H9 (cell line): ENCODE measurements at regions not wholly inside any gene's neighbourhood (a gene's known extent, or its start where the extent isn't known, plus 50 kb on each side); places are given as distances from the start of the nearest gene placed in this dataset.

Experiments
- DNase-seq: peaks from one replicate; pipeline ENCODE4 v3.0.0-alpha.2; 2017
- H2AFZ ChIP-seq: one replicate; pipeline ENCODE4 v1.6.1; 2013; ENCODE audit warnings: mild to moderate bottlenecking, low read length, control low read depth, moderate library complexity
- H2AK5ac ChIP-seq: 2 replicates; pipeline ENCODE4 v1.6.1; 2013; ENCODE audit warnings: low read length, control low read depth, mixed read lengths; ENCODE audit not compliant: insufficient read length
- H2BK120ac ChIP-seq: one replicate; pipeline ENCODE4 v1.6.1; 2013; ENCODE audit warnings: low read depth, mild to moderate bottlenecking, low read length, control low read depth, inconsistent platforms; ENCODE audit not compliant: poor library complexity, severe bottlenecking
- H2BK12ac ChIP-seq: 2 replicates; pipeline ENCODE4 v1.6.1; 2013; ENCODE audit warnings: low read length, control low read depth, mixed read lengths, low read depth; ENCODE audit not compliant: insufficient read length
- H2BK15ac ChIP-seq: 2 replicates; pipeline ENCODE4 v1.6.1; 2013; ENCODE audit warnings: low read depth, low read length, control low read depth
- H2BK20ac ChIP-seq: one replicate; pipeline ENCODE4 v1.6.1; 2013; ENCODE audit warnings: low read depth, mild to moderate bottlenecking, low read length, control low read depth, inconsistent platforms; ENCODE audit not compliant: poor library complexity, severe bottlenecking
- H2BK5ac ChIP-seq: 2 replicates; pipeline ENCODE4 v1.6.1; 2013; ENCODE audit warnings: low read length, control low read depth, mixed read lengths; ENCODE audit not compliant: insufficient read length
- H3K14ac ChIP-seq: 2 replicates; pipeline ENCODE4 v1.6.1; 2013; ENCODE audit warnings: low read length, control low read depth; ENCODE audit not compliant: insufficient read depth
- H3K18ac ChIP-seq: 2 replicates; pipeline ENCODE4 v1.6.1; 2013; ENCODE audit warnings: low read depth, mild to moderate bottlenecking, mixed read lengths, low read length, control low read depth; ENCODE audit not compliant: insufficient read length
- H3K23ac ChIP-seq: 2 replicates; pipeline ENCODE4 v1.6.1; 2013; ENCODE audit warnings: low read length, control low read depth, mixed read lengths, low read depth; ENCODE audit not compliant: insufficient read length
- H3K23me2 ChIP-seq: 2 replicates; pipeline ENCODE4 v1.6.1; 2013; ENCODE audit warnings: low read depth, mild to moderate bottlenecking, mixed read lengths, low read length, control low read depth; ENCODE audit not compliant: insufficient read length, poor library complexity, severe bottlenecking
- H3K27ac ChIP-seq: 2 replicates; pipeline ENCODE4 v1.5.1; 2013; ENCODE audit warnings: low read length, control low read depth, mixed read lengths, low read depth; ENCODE audit not compliant: insufficient read length
- H3K27me3 ChIP-seq: 2 replicates; pipeline ENCODE4 v1.6.1; 2013; ENCODE audit warnings: low read length, control low read depth, inconsistent platforms; ENCODE audit not compliant: insufficient read depth
- H3K4ac ChIP-seq: 2 replicates; pipeline ENCODE4 v1.6.1; 2013; ENCODE audit warnings: low read depth, mild to moderate bottlenecking, control low read depth, inconsistent platforms, low read length, moderate library complexity
- H3K4me1 ChIP-seq: 2 replicates; pipeline ENCODE4 v1.6.1; 2013; ENCODE audit warnings: low read length, control low read depth, inconsistent platforms; ENCODE audit not compliant: insufficient read depth
- H3K4me2 ChIP-seq: 2 replicates; pipeline ENCODE4 v1.6.1; 2013; ENCODE audit warnings: low read length, control low read depth, mixed read lengths; ENCODE audit not compliant: insufficient read length, insufficient read depth
- H3K56ac ChIP-seq: 2 replicates; pipeline ENCODE4 v1.6.1; 2013; ENCODE audit warnings: low read depth, mild to moderate bottlenecking, mixed read lengths, low read length, control low read depth; ENCODE audit not compliant: insufficient read length
- H3K79me1 ChIP-seq: 2 replicates; pipeline ENCODE4 v1.6.1; 2013; ENCODE audit warnings: low read depth, mild to moderate bottlenecking, moderate library complexity, low read length, control low read depth, inconsistent platforms; ENCODE audit not compliant: insufficient read depth, poor library complexity, severe bottlenecking
- H3K79me2 ChIP-seq: 2 replicates; pipeline ENCODE4 v1.6.1; 2013; ENCODE audit warnings: low read length, control low read depth, inconsistent platforms; ENCODE audit not compliant: insufficient read depth
- H3K9ac ChIP-seq: 2 replicates; pipeline ENCODE4 v1.6.1; 2013; ENCODE audit warnings: low read length, control low read depth, mixed read lengths; ENCODE audit not compliant: insufficient read length; ENCODE audit errors: extremely low read depth
- H3K9me3 ChIP-seq: one replicate; pipeline ENCODE4 v1.6.1; 2013; ENCODE audit warnings: low read depth, low read length, inconsistent platforms; ENCODE audit not compliant: control insufficient read depth
- H3T11ph ChIP-seq: one replicate; pipeline ENCODE4 v1.6.1; 2013; ENCODE audit warnings: mild to moderate bottlenecking, low read length, control low read depth, inconsistent platforms
- H4K20me1 ChIP-seq: one replicate; pipeline ENCODE4 v1.6.1; 2013; ENCODE audit not compliant: control insufficient read depth, insufficient read length, insufficient read depth
- H4K5ac ChIP-seq: 2 replicates; pipeline ENCODE4 v1.6.1; 2013; ENCODE audit warnings: low read depth, mild to moderate bottlenecking, mixed read lengths, low read length, control low read depth; ENCODE audit not compliant: insufficient read length
- H4K8ac ChIP-seq: replicated peaks from 2 replicates; pipeline ENCODE4 v1.6.1; 2013; ENCODE audit warnings: low read length, control low read depth, mixed read lengths, low read depth; ENCODE audit not compliant: insufficient read length
- H4K91ac ChIP-seq: 2 replicates; pipeline ENCODE4 v1.6.1; 2013; ENCODE audit warnings: low read depth, mild to moderate bottlenecking, moderate library complexity, mixed read lengths, low read length, control low read depth; ENCODE audit not compliant: insufficient read length
- H3K27ac Mint-ChIP-seq, 3 experiments: 2 replicates in 2 of 3; 3 replicates in 1 of 3; pipeline ENCODE4 v1.8.0; 2020 to 2021; ENCODE audit warnings: mixed read lengths in 3 of 3, mild to moderate bottlenecking in 1 of 3, moderate library complexity in 1 of 3
- H3K27me3 Mint-ChIP-seq: 2 replicates; pipeline ENCODE4 v1.8.0; 2021; ENCODE audit warnings: low read depth, mild to moderate bottlenecking, moderate library complexity, mixed read lengths
- H3K36me3 Mint-ChIP-seq, 3 experiments: 2 replicates in 2 of 3; 3 replicates in 1 of 3; pipeline ENCODE4 v1.8.0; 2020 to 2021; ENCODE audit warnings: low read depth in 3 of 3, mixed read lengths in 3 of 3; ENCODE audit not compliant: insufficient read depth in 1 of 3
- H3K4me1 Mint-ChIP-seq, 2 experiments: 2 replicates each; pipeline ENCODE4 v1.8.0; 2020; ENCODE audit warnings: mixed read lengths in 2 of 2
- H3K4me3 Mint-ChIP-seq, 2 experiments: 2 replicates in 1 of 2; 3 replicates in 1 of 2; pipeline ENCODE4 v1.8.0; 2020 to 2021; ENCODE audit warnings: mild to moderate bottlenecking in 2 of 2, mixed read lengths in 2 of 2, moderate library complexity in 1 of 2
- H3K9me3 Mint-ChIP-seq, 2 experiments: 2 replicates in 1 of 2; 3 replicates in 1 of 2; pipeline ENCODE4 v1.8.0; 2020; ENCODE audit warnings: mild to moderate bottlenecking in 2 of 2, mixed read lengths in 2 of 2, moderate library complexity in 1 of 2
- CTCF ChIP-seq: fragments of 200-600 bp; sonication (generic); conservative IDR thresholded peaks from 3 replicates; pipeline ENCODE4 v1.8.0; 2021; ENCODE audit warnings: antibody characterized with exemption, mild to moderate bottlenecking
- WGBS: extraction: QIAGEN DNeasy Blood & Tissue Kit; methylation state at CpG from one replicate; pipeline ENCODE4 v1.1.7; 2013; ENCODE audit warnings: missing lambda C conversion rate, low lambda C conversion rate, mixed read lengths; ENCODE audit not compliant: insufficient read length; ENCODE audit errors: extremely low coverage; 5-methylcytosine and 5-hydroxymethylcytosine counted together

- WGBS: no CpG with 5 or more reads among the region's 7 CpGs
- Histone ChIP-seq H3K27ac (no peak overlapping the region), H2BK20ac (no peak overlapping the region), H3K4me1 (no peaks in the 10 kb centered on the region), H3K79me1 (no peaks in the 10 kb centered on the region), H4K5ac (no peak overlapping the region), H2BK12ac (no peak overlapping the region), H3K9ac (no peak overlapping the region), H3K79me2 (no peaks in the 10 kb centered on the region), H4K8ac (no peak overlapping the region), H3K14ac (no peak overlapping the region), H2AFZ (no peak overlapping the region), H2BK5ac (no peak overlapping the region), H4K91ac (no peak overlapping the region), H3K23me2 (no peaks in the 10 kb centered on the region), H3K4me2 (no peak overlapping the region), H3K27me3 (no peaks in the 10 kb centered on the region), H3K9me3 (no peaks in the 10 kb centered on the region), H2BK15ac (no peak overlapping the region), H3K23ac (no peak overlapping the region), H3K4ac (no peak overlapping the region), H2AK5ac (no peak overlapping the region), H4K20me1 (no peaks in the 10 kb centered on the region), H2BK120ac (no peak overlapping the region), H3T11ph (no peak overlapping the region), H3K56ac (no peak overlapping the region), H3K18ac (no peak overlapping the region)
- H3K9me3 Mint-ChIP-seq: peaks cover 0 to 2% of the 10 kb centered on the region in 2 experiments; a peak in 2 of 5 replicates
- peaks cover 20% of the 10 kb centered on the region for H3K27me3 Mint-ChIP-seq
- no peak for DNase-seq
- no peak for TF ChIP-seq CTCF
- H3K36me3 Mint-ChIP-seq: 0 out of 7 replicates have a peak, but pooled peaks cover 0 to 2% (median 0%) of the 10 kb centered on the region in 3 experiments
- no peak overlapping the region for H3K4me3 Mint-ChIP-seq
- H3K27ac Mint-ChIP-seq: no peak overlapping the region
- peaks cover 21 to 38% of the 10 kb centered on the region in 2 experiments for H3K4me1 Mint-ChIP-seq
Measured at GRCh38 chr1:4269330-4269729, 369.3 kb upstream of the C1orf174 start.
